ENCODE measurements at regions not wholly inside any gene's neighbourhood (a gene's known extent, or its start where the extent isn't known, plus 50 kb on each side); places are given as distances from the start of the nearest gene placed in this dataset.

GRCh38 chr13:48804821-48805601, 151.3 kb downstream of the CYSLTR2 start:
- Histone ChIP-seq H4K8ac (ENCODE audit: low read depth, low read length) (no peak overlapping the region), H3K27me3 (ENCODE audit: control insufficient read depth in 3 of 3, insufficient read depth in 3 of 3, low read depth in 1 of 3, low read length in 3 of 3) (no peaks in the 10 kb centered on the region), H2BK15ac (ENCODE audit: low read length) (no peak overlapping the region), H2AFZ (ENCODE audit: low read length) (no peak overlapping the region), H3K27ac (replicated peaks; ENCODE audit: low read length) (no peak overlapping the region), H2AK5ac (ENCODE audit: low read depth, low read length) (no peak overlapping the region), H2BK120ac (ENCODE audit: low read depth, low read length) (no peak overlapping the region), H3K4me1 (ENCODE audit: control insufficient read depth in 2 of 2, insufficient read depth in 1 of 2, low read depth in 1 of 2, low read length in 2 of 2) (no peaks in the 10 kb centered on the region), H3K36me3 (replicated peaks in 1 of 2; ENCODE audit: control insufficient read depth in 2 of 2, insufficient read depth in 2 of 2, low read length in 2 of 2) (no peaks in the 10 kb centered on the region), H3K79me1 (ENCODE audit: low read depth, low read length) (no peaks in the 10 kb centered on the region), H2BK12ac (ENCODE audit: low read length) (no peak overlapping the region), H3K4ac (ENCODE audit: low read length) (no peak overlapping the region), H2BK5ac (ENCODE audit: low read length) (no peak overlapping the region), H3K18ac (ENCODE audit: low read length) (no peak overlapping the region), H3K9ac (ENCODE audit: low read depth, low read length, poor library complexity) (no peak overlapping the region), H3K9me3 (replicated peaks in 1 of 2; ENCODE audit: control insufficient read depth in 2 of 2, insufficient read depth in 1 of 2, low read depth in 1 of 2, low read length in 2 of 2) (no peaks in the 10 kb centered on the region), H3K4me3 (ENCODE audit: low read length in 2 of 2) (no peak overlapping the region), H3K4me2 (ENCODE audit: insufficient read depth, low read length, poor library complexity, severe bottlenecking) (no peak overlapping the region), H3K23ac (ENCODE audit: low read depth, low read length, poor library complexity) (no peak overlapping the region), H3K14ac (ENCODE audit: low read length) (no peak overlapping the region), H4K91ac (ENCODE audit: low read depth, low read length, poor library complexity) (no peak overlapping the region)
- WGBS, 2 donors (ENCODE audit: extremely low coverage in 2 of 2, insufficient read length in 2 of 2, insufficient replicate concordance in 1 of 2) = no CpG with 5 or more reads among the region's 4 CpGs
- DNase-seq (ENCODE audit: low spot score) = no peak

DNA sequence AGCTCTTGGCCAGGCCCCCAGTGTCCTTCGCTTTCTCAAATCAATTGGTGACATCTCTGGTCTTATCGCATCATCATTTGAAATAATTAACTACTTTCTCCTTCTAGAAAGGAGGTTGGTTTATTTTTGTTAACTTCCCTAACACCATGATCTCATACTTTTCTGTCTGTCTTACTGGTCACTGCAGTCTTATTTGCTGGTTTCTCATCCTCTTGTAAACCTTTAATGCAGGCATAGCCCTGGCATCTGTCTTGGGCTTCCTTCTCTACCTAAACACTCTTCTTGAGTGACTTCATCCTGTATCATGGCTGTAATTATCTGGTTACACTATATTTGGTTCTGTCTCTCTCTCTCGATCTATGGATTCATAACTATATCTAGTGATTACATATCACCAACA, 152.8 kb downstream of the CYSLTR2 start:
- H4K8ac ChIP-seq (ENCODE audit: low read depth, low read length) = no peak overlapping the region
- H3K9me3 ChIP-seq (replicated peaks in 1 of 2; ENCODE audit: control insufficient read depth in 2 of 2, insufficient read depth in 1 of 2, low read depth in 1 of 2, low read length in 2 of 2) = no peaks in the 10 kb centered on the region
- H3K18ac ChIP-seq (ENCODE audit: low read length) = no peak overlapping the region
- no peak overlapping the region for H2AFZ ChIP-seq (ENCODE audit: low read length)
- no peaks in the 10 kb centered on the region for H3K36me3 ChIP-seq (replicated peaks in 1 of 2; ENCODE audit: control insufficient read depth in 2 of 2, insufficient read depth in 2 of 2, low read length in 2 of 2)
- no peaks in the 10 kb centered on the region for H3K4me1 ChIP-seq (ENCODE audit: control insufficient read depth in 2 of 2, insufficient read depth in 1 of 2, low read depth in 1 of 2, low read length in 2 of 2)
- H3K4ac ChIP-seq (ENCODE audit: low read length) = no peak overlapping the region
- no peak overlapping the region for H2BK12ac ChIP-seq (ENCODE audit: low read length)
- no peak overlapping the region for H4K91ac ChIP-seq (ENCODE audit: low read depth, low read length, poor library complexity)
- WGBS, 2 donors (ENCODE audit: extremely low coverage in 2 of 2, insufficient read length in 2 of 2, insufficient replicate concordance in 1 of 2) = no CpG with 5 or more reads among the region's 3 CpGs
- no peak overlapping the region for H2BK15ac ChIP-seq (ENCODE audit: low read length)
- H3K79me1 ChIP-seq (ENCODE audit: low read depth, low read length) = no peaks in the 10 kb centered on the region
- no peak overlapping the region for H3K9ac ChIP-seq (ENCODE audit: low read depth, low read length, poor library complexity)
- H3K23ac ChIP-seq (ENCODE audit: low read depth, low read length, poor library complexity) = no peak overlapping the region
- H3K27ac ChIP-seq (replicated peaks; ENCODE audit: low read length) = no peak overlapping the region
- H2AK5ac ChIP-seq (ENCODE audit: low read depth, low read length) = no peak overlapping the region
- H3K14ac ChIP-seq (ENCODE audit: low read length) = no peak overlapping the region
- no peak overlapping the region for H3K4me2 ChIP-seq (ENCODE audit: insufficient read depth, low read length, poor library complexity, severe bottlenecking)
- H3K4me3 ChIP-seq (ENCODE audit: low read length in 2 of 2) = no peak overlapping the region
- H2BK120ac ChIP-seq (ENCODE audit: low read depth, low read length) = no peak overlapping the region
- no peaks in the 10 kb centered on the region for H3K27me3 ChIP-seq (ENCODE audit: control insufficient read depth in 3 of 3, insufficient read depth in 3 of 3, low read depth in 1 of 3, low read length in 3 of 3)
- no peak overlapping the region for H2BK5ac ChIP-seq (ENCODE audit: low read length)
- no peak for DNase-seq (ENCODE audit: low spot score)

DNA sequence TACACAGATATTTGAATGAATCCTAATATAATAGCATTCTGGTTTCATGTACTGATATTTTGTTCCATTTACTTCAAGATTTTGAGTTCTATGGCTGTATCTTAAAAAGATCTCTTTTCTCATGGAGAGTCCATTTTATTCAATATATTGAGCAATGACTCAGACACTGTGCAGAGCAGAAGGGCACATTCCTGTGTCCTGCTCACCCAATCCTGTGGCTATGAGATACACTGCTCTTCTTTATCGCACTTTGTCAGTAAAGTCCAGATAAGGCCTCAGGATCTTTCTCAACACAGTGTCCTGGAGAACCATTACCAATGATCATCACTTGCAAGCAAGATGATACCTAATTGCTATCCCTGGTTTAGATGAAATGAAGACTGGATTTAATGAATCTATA, 155.0 kb downstream of the CYSLTR2 start:
- Histone ChIP-seq H2BK120ac (ENCODE audit: low read depth, low read length) (no peak overlapping the region), H3K79me1 (ENCODE audit: low read depth, low read length) (no peaks in the 10 kb centered on the region), H3K4me3 (ENCODE audit: low read length in 2 of 2) (no peak overlapping the region), H3K4me2 (ENCODE audit: insufficient read depth, low read length, poor library complexity, severe bottlenecking) (no peak overlapping the region), H4K91ac (ENCODE audit: low read depth, low read length, poor library complexity) (no peak overlapping the region), H3K9ac (ENCODE audit: low read depth, low read length, poor library complexity) (no peak overlapping the region), H3K23ac (ENCODE audit: low read depth, low read length, poor library complexity) (no peak overlapping the region), H3K4ac (ENCODE audit: low read length) (no peak overlapping the region), H3K9me3 (replicated peaks in 1 of 2; ENCODE audit: control insufficient read depth in 2 of 2, insufficient read depth in 1 of 2, low read depth in 1 of 2, low read length in 2 of 2) (no peaks in the 10 kb centered on the region), H3K18ac (ENCODE audit: low read length) (no peak overlapping the region), H3K27me3 (ENCODE audit: control insufficient read depth in 3 of 3, insufficient read depth in 3 of 3, low read depth in 1 of 3, low read length in 3 of 3) (no peaks in the 10 kb centered on the region), H2BK12ac (ENCODE audit: low read length) (no peak overlapping the region), H2BK5ac (ENCODE audit: low read length) (no peak overlapping the region), H3K36me3 (replicated peaks in 1 of 2; ENCODE audit: control insufficient read depth in 2 of 2, insufficient read depth in 2 of 2, low read length in 2 of 2) (no peaks in the 10 kb centered on the region), H3K4me1 (ENCODE audit: control insufficient read depth in 2 of 2, insufficient read depth in 1 of 2, low read depth in 1 of 2, low read length in 2 of 2) (no peaks in the 10 kb centered on the region), H2BK15ac (ENCODE audit: low read length) (no peak overlapping the region), H4K8ac (ENCODE audit: low read depth, low read length) (no peak overlapping the region), H2AK5ac (ENCODE audit: low read depth, low read length) (no peak overlapping the region), H3K27ac (replicated peaks; ENCODE audit: low read length) (no peak overlapping the region), H2AFZ (ENCODE audit: low read length) (no peak overlapping the region), H3K14ac (ENCODE audit: low read length) (no peak overlapping the region)
- WGBS, 2 donors (ENCODE audit: extremely low coverage in 2 of 2, insufficient read length in 2 of 2, insufficient replicate concordance in 1 of 2) = no CpG with 5 or more reads among the region's 1 CpG
- no peak for DNase-seq (ENCODE audit: low spot score)

- no peak for DNase-seq (ENCODE audit: low spot score)
- WGBS, 2 donors (ENCODE audit: extremely low coverage in 2 of 2, insufficient read length in 2 of 2, insufficient replicate concordance in 1 of 2) = no CpG with 5 or more reads among the region's 6 CpGs
- H3K18ac ChIP-seq (ENCODE audit: low read length) = no peak overlapping the region
Measured at GRCh38 chr13:48810013-48810412, 156.3 kb downstream of the CYSLTR2 start.

More at GRCh38 chr13:48810013-48810412, 156.3 kb downstream of the CYSLTR2 start:
- no peak overlapping the region for H2AK5ac ChIP-seq (ENCODE audit: low read depth, low read length)
- no peak overlapping the region for H2BK15ac ChIP-seq (ENCODE audit: low read length)
- no peak overlapping the region for H3K4me3 ChIP-seq (ENCODE audit: low read length in 2 of 2)
- no peak overlapping the region for H2BK5ac ChIP-seq (ENCODE audit: low read length)
- H3K27ac ChIP-seq (replicated peaks; ENCODE audit: low read length) = no peak overlapping the region
- H3K14ac ChIP-seq (ENCODE audit: low read length) = no peak overlapping the region
- H3K9me3 ChIP-seq (replicated peaks in 1 of 2; ENCODE audit: control insufficient read depth in 2 of 2, insufficient read depth in 1 of 2, low read depth in 1 of 2, low read length in 2 of 2) = no peaks in the 10 kb centered on the region
- no peak overlapping the region for H2AFZ ChIP-seq (ENCODE audit: low read length)
- no peak overlapping the region for H3K4me2 ChIP-seq (ENCODE audit: insufficient read depth, low read length, poor library complexity, severe bottlenecking)
- no peak overlapping the region for H4K8ac ChIP-seq (ENCODE audit: low read depth, low read length)
- no peak overlapping the region for H3K4ac ChIP-seq (ENCODE audit: low read length)
- H3K4me1 ChIP-seq (ENCODE audit: control insufficient read depth in 2 of 2, insufficient read depth in 1 of 2, low read depth in 1 of 2, low read length in 2 of 2) = no peaks in the 10 kb centered on the region
- no peaks in the 10 kb centered on the region for H3K27me3 ChIP-seq (ENCODE audit: control insufficient read depth in 3 of 3, insufficient read depth in 3 of 3, low read depth in 1 of 3, low read length in 3 of 3)
- no peaks in the 10 kb centered on the region for H3K79me1 ChIP-seq (ENCODE audit: low read depth, low read length)
- no peak overlapping the region for H3K23ac ChIP-seq (ENCODE audit: low read depth, low read length, poor library complexity)
- H4K91ac ChIP-seq (ENCODE audit: low read depth, low read length, poor library complexity) = no peak overlapping the region
- no peak overlapping the region for H2BK12ac ChIP-seq (ENCODE audit: low read length)
- no peak overlapping the region for H3K9ac ChIP-seq (ENCODE audit: low read depth, low read length, poor library complexity)
- no peaks in the 10 kb centered on the region for H3K36me3 ChIP-seq (replicated peaks in 1 of 2; ENCODE audit: control insufficient read depth in 2 of 2, insufficient read depth in 2 of 2, low read length in 2 of 2)
- H2BK120ac ChIP-seq (ENCODE audit: low read depth, low read length) = no peak overlapping the region
